BE2C (cell line): ENCODE measurements at regions not wholly inside any gene's neighbourhood (a gene's known extent, or its start where the extent isn't known, plus 50 kb on each side); places are given as distances from the start of the nearest gene placed in this dataset.

ENCODE experiments used
- DNase-seq: peaks from one replicate; pipeline ENCODE4 v3.0.0-alpha.2; 2020
- H3K27me3 ChIP-seq: fragments of 250-450 bp; sonication (Bioruptor Pico); 2 replicates; pipeline ENCODE4 v1.5.1; 2020; ENCODE audit warnings: mild to moderate bottlenecking
- H3K36me3 ChIP-seq: fragments of 250-450 bp; sonication (Bioruptor Pico); 2 replicates; pipeline ENCODE4 v1.5.1; 2020; ENCODE audit warnings: mild to moderate bottlenecking
- H3K4me1 ChIP-seq: fragments of 250-450 bp; sonication (Bioruptor Pico); 2 replicates; pipeline ENCODE4 v1.5.1; 2020
- H3K4me3 ChIP-seq: 2 replicates; pipeline ENCODE4 v1.5.1; 2011; ENCODE audit warnings: low read depth, low read length
- H3K9me3 ChIP-seq: fragments of 250-450 bp; sonication (Bioruptor Pico); 2 replicates; pipeline ENCODE4 v1.5.1; 2020
- CTCF ChIP-seq: IDR thresholded peaks from 2 replicates; pipeline ENCODE4 v1.5.1; 2012; ENCODE audit warnings: mild to moderate bottlenecking, low read depth, low read length

- Histone ChIP-seq H3K4me3 (no peak overlapping the region), H3K9me3 (no peaks in the 10 kb centered on the region), H3K27me3 (no peaks in the 10 kb centered on the region), H3K36me3 (no peaks in the 10 kb centered on the region), H3K4me1 (no peaks in the 10 kb centered on the region)
- no peak for TF ChIP-seq CTCF
- DNase-seq: no peak
These were observed 56.6 kb downstream of the SLITRK1 start for GRCh38 chr13:83825676-83826075.

- Histone ChIP-seq H3K36me3 (no peaks in the 10 kb centered on the region), H3K27me3 (no peaks in the 10 kb centered on the region), H3K9me3 (no peaks in the 10 kb centered on the region), H3K4me1 (no peaks in the 10 kb centered on the region), H3K4me3 (no peak overlapping the region)
- TF ChIP-seq CTCF: no peak
- no peak for DNase-seq
These were observed 57.7 kb downstream of the SLITRK1 start for GRCh38 chr13:83824560-83824959.

- no peak for DNase-seq
- Histone ChIP-seq H3K36me3 (no peaks in the 10 kb centered on the region), H3K27me3 (no peaks in the 10 kb centered on the region), H3K4me3 (no peak overlapping the region), H3K9me3 (no peaks in the 10 kb centered on the region), H3K4me1 (no peaks in the 10 kb centered on the region)
- no peak for TF ChIP-seq CTCF
These were observed 58.2 kb downstream of the SLITRK1 start for GRCh38 chr13:83824120-83824519.

- TF ChIP-seq CTCF: no peak
- H3K27me3 ChIP-seq: no peaks in the 10 kb centered on the region
- H3K9me3 ChIP-seq: no peaks in the 10 kb centered on the region
- no peak overlapping the region for H3K4me3 ChIP-seq
- no peaks in the 10 kb centered on the region for H3K4me1 ChIP-seq
- no peaks in the 10 kb centered on the region for H3K36me3 ChIP-seq
- DNase-seq: no peak
These were observed 62.7 kb downstream of the SLITRK1 start for GRCh38 chr13:83819611-83820010.

GRCh38 chr13:83819156-83819555 lies 63.1 kb downstream of the SLITRK1 start:
- DNase-seq: no peak
- Histone ChIP-seq H3K36me3 (no peaks in the 10 kb centered on the region), H3K9me3 (no peaks in the 10 kb centered on the region), H3K27me3 (no peaks in the 10 kb centered on the region), H3K4me1 (no peaks in the 10 kb centered on the region), H3K4me3 (no peak overlapping the region)
- no peak for TF ChIP-seq CTCF

- Histone ChIP-seq H3K36me3 (no peaks in the 10 kb centered on the region), H3K4me1 (no peaks in the 10 kb centered on the region), H3K27me3 (no peaks in the 10 kb centered on the region), H3K9me3 (no peaks in the 10 kb centered on the region), H3K4me3 (no peak overlapping the region)
- DNase-seq: no peak
- no peak for TF ChIP-seq CTCF
These were observed 66.2 kb downstream of the SLITRK1 start for GRCh38 chr13:83816081-83816480.
